Femur (tissue), 1 donor: ENCODE measurements at regions not wholly inside any gene's neighbourhood (a gene's known extent, or its start where the extent isn't known, plus 50 kb on each side); places are given as distances from the start of the nearest gene placed in this dataset.
"Not testable (repeated sequence)": the region's sequence is repeated elsewhere in the genome, so short reads cannot be mapped to it uniquely, and the experiment has no call there.

Experiments
- DNase-seq: peaks from one replicate; pipeline ENCODE4 v3.0.0-alpha.2; 2017

DNA sequence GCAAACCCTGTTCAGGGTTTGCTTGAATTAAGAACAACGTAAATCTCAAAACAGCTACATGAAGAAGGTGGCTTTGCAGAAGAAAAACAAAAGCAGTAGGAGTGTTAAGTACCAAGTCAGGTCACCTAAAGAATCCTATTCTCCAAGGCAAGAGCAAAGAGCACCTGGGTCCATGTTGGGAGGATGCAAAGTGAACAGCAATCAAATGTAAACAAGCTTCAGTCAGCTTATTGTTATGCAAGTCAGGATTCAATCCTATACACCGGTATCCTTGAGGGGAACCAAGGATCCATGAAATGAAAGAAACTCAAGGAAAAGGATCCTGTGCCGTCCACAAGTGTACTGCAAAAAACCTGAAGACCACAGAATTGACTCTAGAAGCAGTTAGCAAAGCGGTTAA lies 261.0 kb upstream of the DDX18 start:
- no peak for DNase-seq

DNA sequence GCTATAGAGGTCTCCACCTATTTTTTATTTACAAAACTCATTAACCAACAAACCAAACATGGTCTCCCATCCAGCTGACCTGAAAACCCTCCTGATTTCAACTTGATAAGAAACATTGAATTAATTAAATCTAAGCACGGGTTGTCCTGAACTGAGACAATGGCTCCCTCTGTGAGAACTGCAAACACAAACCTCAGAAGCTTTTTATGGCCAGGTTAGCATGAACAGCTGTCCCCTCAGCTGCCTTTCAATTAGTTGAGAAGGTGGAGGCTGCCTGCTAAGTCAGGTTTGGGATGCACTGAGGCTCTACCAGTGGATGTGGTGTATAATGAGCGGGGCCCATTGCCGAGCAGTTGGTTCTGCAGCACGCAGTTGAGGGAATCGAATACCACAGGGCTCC lies 258.5 kb upstream of the DDX18 start:
- DNase-seq, result no peak

DNA sequence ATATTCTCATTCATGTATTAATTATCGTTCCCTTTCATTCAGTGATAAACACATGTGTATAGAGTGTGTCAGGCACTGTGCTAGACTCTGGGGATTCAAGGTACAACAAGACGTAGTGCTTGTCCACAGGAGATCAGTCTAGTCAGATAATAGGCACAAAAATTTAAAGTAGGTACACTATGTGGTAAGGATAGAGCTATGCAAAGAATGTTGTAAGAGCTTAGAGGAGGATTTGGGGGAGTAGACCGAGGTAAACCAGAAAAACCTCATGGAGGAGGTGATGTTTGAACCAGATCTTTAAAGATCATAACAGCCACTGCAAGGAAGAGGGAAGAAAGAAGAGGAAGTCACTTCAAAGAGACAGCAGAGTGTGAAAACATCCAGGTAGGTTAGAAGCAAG lies 256.9 kb upstream of the DDX18 start:
- no peak for DNase-seq

DNA sequence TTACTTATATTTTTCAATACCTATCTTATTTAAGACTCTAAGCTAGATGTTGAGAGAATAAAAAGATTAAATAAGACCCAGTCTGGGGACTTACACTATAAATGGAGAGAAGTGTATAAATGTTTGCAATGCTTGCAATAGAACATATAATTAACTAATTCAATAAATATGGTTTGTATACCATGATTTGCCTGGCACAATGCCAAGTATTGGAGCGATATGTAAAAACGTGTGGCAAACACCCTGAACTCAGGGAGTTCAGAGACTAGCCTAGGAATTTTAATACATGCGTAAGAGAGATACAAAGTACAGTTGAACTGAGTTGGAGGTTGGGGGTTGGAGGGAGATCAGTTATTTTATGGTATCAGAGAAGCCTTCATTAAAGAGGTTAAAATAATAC lies 251.8 kb upstream of the DDX18 start:
- DNase-seq, result no peak

DNA sequence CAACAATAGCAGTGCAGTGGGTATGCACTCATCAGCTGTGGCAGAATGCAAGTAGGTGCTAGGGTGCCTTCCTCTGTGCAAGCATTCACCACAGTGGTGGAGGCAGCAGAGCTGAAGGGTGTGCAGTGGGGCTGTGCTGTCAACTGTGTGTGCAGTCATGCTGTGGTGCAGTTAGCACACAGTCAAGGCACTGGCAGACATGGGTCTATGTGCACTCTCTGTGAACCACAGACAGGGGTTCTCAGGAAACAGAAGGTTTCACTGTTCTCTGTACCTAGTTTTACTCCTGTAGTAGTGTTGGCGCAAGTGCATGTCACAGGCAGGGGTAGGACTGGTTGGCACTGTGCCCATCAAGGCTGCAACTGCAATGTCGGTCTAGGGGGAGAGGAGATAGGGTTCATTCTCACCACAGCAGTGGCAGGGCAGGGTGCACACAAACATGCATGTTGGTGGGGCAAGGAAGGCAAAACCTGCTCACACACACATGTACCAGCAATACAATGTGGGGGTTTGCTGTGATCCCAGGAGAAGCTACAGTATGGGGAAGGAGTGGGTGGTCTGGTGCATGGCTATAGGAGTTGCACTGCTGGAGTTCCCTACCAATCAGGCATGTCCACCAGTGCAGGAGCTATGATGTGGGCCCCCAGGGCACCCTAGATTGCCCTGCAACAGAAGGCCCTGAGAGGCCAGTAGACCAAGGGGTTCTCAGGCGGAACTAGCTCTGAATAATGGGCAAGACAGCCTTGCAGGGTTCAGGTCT lies 242.7 kb upstream of the DDX18 start:
- no peak for DNase-seq

DNA sequence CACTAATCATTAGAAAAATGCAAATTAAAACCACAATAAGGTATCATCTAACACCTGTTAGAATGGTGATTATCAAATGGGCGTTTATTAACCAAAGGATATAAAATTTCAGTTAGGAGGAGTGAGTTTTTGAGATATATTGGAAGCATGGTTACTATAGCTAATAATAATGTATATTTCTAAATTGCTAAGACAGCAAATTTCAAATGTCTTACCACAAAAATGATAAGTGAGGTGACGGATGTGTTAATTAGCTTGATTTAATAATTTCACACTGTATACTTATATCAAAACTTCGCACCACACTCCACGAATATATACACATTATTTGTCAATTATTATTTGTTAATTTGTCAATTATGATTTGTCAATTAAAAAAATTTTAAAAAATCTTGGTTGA lies 227.2 kb upstream of the DDX18 start:
- no peak for DNase-seq

DNA sequence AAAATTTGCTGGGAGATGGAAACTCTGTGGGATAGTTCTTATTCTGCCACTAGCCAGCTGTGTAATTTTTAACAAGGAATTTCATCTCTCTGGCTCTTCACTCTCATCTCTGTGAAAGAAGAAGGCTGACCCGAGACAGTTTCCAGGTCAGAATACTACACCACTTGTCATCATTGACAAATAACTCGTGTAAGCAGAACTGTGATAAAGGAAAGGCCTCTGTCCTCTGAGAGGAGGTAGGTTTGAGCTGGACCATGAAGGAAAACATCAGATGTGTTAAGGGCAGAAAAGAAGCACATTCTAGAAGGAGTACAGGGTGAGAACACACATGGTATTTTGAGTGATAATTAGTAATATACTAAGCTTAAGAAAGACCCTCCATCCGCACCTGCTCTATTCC lies 211.4 kb upstream of the DDX18 start:
- DNase-seq, result no peak

DNA sequence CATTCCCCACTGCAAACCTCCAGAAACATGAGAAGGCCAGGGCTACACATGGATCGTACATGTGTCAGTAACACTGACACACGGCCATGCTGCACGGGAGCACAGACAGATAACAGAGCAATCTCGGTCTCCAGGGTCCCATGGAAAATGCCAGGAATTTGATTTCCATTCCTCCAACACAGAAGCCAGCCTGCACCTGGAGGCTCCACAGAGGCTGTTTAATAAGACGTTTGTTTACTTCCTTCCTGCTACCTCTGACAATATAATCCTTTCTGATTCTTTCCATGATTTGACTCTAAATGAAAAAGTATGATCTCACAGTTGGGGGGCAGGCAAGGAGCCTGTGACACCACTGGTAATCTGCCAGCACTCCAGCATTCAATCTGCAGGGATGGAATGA lies 210.9 kb upstream of the DDX18 start:
- DNase-seq, result no peak

DNA sequence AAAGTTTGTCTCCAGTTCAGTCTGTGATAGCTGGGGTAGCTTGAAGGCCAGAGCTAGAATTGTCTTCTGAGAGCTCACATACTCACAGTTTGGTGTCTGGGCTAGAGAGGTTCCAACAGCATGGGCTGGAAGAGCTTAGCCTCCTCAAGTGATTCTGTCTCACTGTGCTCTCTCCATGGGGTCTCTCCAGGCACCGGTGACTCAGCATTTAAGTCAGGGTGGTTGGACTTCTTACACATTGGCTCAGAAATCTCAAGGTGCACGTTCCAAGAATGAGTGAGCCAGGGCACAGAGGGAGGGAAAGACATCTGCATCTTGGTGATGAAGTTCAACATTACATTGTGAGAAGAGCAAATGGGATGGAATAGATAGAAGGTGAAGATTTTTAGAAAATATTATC lies 207.3 kb upstream of the DDX18 start:
- DNase-seq, result no peak

DNA sequence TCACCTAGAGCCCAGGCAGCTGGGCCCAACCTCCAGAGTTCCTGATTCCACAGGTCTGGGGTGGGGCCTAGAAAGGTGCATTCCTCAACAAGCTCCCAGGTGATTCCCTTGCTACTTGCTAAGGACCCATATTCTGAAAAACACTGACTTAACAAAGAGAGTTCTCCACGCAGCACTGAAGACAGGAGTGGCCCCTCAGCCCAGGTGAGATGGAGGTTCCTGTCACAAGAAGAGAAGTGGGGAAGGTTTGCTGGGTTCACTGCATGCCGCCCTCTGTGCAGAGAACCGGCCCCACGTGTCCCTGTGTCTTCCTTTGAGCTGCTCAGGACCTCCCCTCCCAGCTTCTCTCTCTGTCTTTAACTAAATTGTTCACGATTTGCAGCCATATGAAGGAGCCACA lies 201.4 kb upstream of the DDX18 start:
- DNase-seq, result no peak

DNA sequence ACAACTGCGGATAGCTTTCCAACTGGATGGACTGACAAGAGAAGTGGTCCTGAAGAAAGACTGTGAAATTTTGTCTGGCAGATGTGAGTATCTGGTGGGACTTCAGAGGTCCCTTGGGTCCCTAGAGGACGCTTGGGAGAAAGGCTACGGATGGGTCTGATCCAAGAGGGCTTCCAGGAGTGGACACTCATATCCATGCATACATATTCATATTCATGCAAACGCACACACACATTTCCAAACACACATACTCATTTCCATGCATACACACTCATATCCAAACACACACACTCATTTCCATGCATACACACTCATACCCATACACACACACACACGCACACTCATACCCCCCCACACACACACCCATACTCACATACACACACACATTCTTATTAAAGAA lies 200.2 kb upstream of the DDX18 start:
- DNase-seq, result no peak

DNA sequence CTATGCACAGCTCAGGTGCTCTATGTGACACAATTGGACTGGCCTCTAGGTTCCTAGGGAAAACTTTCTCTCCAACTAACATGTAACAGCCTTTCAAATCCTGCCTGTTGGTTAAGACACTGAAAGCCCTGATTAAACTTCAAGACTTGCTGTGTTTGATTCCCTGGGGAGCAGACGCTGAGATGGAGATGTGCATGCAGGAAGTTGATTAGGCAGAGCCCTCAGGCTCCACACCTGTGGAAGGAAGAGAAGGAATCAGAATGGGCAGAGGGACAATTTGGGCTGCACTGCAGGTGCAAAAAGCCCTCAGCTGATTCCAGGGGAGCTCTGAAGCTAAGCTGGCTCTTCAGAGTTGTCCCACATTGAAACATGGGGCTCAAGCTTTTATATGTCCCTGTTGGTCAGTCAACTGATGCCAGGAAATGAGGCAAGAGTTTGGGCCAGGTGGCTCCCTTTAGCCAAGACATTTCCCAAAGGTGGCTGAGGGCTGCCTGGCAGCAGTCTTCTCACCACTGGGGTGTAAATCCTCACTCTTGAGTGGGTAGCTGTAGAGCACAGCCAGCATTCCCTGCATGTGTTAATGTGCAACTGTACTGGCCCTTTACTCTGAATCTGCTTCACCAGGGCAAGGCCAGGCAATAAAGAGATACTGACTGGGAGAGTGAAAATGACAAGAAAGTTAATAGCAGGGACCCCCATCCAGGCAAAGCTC lies 199.5 kb upstream of the DDX18 start:
- no peak for DNase-seq

DNA sequence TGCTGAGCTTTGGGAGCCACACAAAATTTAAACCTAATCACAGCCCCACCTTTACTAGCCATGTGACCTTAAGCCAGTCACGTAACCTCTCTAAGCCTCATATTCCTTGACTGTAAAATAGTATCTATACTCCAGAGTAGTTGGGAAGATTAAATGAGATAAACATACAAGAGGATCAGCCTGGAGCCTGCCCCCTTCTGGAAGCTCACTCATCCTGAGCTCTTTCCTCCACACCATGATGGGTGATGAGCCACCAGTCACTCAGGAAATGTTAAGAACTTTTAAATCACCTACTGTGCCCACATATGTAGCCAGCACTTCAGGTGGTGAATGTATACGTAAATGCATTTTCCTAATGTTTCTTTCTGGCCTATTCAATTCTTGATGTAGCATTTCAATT lies 195.9 kb upstream of the DDX18 start:
- no peak for DNase-seq

DNA sequence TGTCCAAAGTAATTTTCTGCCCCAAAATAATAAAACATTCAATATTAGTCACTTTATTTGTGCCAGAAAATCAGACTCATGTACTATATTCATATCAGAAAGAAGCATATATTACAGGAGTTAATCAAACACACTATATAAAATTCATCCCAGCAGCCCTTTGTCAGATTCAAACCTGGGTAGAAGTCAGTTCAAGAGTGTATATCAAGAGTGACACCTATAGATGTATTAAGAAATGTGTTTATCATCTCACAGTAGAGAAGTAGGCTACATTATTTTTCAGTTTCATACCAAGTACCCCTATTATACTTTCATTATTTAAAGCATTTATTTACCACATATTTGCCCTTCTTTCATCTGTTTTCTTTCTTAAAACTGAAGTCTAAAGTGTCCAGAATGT lies 193.2 kb upstream of the DDX18 start:
- no peak for DNase-seq

DNA sequence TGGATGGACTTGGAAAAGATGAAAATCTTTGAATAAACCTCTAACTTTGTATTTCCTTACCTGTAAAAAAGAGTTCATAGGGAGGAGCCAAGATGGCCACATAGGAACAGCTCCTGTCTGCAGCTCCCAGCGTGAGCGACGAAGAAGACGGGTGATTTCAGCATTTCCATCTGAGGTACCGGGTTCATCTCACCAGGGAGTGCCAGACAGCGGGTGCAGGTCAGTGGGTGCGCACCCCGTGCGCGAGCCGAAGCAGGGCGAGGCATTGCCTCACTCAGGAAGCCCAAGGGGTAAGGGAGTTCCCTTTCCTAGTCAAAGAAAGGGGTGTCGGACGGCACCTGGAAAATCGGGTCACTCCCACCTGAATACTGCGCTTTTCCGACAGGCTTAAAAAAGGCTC lies 191.3 kb upstream of the DDX18 start:
- DNase-seq, result not testable (repeated sequence)

DNA sequence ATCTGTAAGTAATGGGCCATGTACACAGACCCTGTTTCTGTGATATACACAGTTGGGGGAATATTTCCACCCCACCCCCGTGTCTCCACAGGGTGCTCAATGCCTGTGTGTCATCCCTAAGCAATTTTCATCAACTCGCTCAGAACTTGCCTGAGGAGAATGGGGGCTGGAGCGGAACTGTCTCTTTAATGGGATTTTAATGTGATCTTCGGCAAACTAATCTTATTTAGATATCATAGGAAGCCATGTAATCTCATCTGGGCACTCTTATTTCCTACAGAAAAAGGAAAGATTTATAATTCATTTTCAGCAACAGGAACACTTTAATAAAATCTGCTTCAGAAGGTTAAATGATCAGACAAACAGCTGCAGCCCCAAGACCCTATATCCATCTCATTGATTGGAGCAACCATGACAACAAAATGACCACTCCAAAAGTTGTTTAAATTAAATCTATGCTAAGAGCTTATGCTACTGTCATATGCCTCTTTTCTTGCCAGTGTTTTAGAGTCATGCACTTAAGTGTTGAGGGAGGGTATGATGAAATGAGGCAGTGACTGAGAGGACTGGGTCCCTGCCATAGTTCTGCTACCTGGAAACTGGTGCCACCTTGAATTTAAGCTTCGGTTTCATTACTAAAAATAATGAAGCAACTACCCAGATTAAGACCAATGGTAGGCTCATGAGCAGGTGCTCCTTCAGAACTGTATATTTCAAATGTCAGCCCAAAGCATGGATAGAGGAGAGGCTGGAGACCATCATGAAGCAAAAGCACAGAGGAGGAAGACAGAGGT lies 183.1 kb upstream of the DDX18 start:
- DNase-seq, result no peak

DNA sequence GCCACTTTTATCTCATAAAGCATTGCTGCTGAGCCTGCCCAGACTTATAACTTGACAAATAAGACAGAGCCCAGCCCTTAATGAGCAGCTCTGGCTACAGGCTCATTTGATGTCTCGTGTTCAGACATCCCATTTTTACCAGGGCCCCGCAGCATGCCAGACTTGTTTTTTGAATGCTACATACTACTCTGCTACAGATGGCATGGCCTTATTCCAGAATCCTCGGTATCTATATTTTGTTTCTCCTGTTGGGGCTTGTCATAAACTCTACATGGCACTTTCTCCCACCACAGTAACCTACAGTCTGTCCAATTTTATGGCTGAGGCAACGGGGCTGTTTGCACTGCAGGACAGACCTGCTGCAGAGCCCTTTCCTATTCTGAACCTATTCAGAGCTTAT lies 179.0 kb upstream of the DDX18 start:
- DNase-seq, result no peak

DNA sequence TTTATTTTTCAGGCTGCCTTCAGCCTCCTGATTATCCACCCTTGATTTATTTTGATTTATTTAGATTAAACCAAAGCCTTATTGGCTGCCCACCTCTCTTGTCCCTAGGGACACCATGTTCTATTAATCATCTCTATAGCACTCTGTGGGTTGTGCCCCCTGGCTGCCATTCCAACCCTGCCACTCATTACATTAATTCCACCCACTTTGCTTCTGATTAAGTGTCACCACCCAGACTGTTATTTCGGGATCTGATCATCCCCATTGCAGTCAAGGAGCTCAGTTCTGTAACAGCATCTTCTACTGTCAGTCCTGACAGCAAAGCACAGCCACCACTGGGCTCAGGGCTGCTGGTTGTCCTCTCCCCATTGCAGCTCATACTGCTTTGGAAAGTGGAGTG lies 175.1 kb upstream of the DDX18 start:
- DNase-seq, result no peak

DNA sequence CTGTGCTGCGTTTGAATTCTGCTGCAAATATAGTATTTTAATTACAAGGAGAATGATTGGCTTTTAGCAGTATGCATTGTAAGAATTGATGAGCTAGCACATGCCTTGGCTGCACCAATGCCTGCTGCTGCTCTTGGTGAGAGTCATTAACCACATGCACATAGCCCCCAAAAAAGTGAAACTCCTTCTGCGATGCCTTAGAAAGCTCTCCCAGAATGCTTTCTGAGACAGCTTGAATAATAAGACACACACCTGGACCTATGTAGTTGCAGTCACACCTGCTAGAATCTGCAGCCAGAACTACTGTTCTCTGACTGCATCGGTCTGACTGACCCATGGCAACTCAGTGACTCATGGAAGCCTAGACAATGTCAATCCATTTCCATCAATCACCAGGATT lies 170.1 kb upstream of the DDX18 start:
- DNase-seq, result no peak

DNA sequence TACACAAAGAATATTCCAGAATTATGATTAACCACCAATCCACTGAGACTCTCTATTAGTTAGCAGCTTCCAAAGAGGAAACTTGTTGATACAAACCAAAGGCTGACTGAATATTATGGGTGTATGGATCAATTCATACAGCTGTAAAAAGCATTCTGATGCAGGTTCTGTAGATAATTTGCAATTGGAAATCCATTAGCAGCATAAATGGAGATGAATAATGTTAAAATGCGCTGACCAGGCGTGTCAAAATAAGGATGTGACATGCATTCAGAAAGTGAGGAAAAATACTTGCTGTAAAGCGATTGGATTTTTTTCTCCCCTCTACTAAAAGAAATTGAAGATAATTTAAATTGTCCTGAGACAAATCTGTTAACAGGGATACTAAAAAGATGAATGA lies 169.0 kb upstream of the DDX18 start:
- no peak for DNase-seq

DNA sequence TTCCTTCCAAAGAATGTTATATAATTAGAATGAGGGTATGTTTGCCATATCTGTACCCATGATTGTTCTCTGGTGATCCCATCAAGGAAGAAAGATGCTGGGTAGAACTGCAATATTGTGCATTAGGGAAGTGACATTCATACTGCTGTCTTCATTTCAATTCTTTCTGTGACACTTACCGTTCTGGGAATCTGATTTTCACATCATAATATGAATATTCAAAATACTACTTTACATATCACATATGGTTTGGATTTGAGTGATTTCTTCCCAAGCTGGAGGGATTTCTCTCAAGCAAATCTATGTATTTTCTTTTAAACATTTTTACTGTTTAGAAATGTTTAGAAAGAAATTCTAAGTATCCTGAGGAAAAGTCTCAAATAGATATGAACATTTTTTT lies 168.4 kb upstream of the DDX18 start:
- no peak for DNase-seq

DNA sequence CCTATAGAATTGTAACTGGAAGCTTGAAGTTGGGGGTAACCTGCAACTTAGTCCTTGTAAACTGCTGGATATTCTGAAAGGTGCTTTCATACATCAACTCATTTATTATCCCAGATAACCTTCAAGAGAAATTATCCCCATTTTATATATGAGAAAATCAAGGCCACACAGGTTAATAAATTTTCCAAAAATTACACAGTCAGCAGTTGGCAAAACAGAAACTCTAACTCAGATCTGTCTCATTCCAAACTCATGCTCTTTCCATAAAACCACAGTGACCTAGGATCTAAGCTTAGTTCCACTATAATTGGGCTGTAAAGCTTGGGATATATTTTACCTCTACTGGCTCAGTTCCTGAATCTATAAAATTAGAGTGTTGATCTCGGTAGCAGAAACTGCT lies 167.6 kb upstream of the DDX18 start:
- DNase-seq, result no peak

DNA sequence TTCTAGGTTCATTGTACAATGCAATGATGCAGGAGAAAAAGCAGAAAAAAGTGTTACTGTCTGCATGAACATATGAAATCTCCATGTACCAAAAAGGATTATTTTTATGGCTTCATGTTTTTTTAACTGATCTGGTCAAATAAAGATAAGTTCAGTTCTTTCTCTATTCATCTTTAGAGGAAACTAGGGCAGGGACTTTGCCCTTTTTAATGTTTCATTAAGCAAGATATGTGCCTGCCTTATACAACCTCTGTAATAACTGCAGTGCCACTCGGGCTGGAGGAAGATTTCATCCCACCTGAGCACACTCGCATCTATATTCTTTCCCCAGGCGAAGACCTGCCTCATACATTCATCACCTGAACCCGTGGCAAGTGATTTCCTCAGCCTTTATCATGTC lies 157.9 kb upstream of the DDX18 start:
- no peak for DNase-seq

DNA sequence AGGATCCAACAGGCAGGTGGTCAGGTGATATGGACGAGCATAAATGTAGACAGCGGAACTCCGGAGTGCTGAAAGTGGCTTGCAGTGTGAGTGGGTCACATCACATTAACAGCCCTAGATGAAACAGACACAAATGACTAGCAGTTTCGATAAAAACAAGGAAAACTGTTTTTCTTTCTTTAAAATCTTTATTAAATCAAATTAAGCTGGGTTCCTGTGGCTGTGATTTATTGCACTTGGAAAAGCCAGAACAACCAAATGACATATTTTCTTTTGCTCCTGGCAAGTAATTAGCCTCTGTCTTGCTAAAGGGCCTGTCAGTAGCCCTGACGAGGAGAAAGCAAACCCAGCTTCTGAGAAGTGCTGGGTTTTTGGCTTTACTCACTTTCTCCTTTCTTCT lies 152.9 kb upstream of the DDX18 start:
- no peak for DNase-seq
